ENCODE measurements at regions not wholly inside any gene's neighbourhood (a gene's known extent, or its start where the extent isn't known, plus 50 kb on each side); places are given as distances from the start of the nearest gene placed in this dataset.

DNA sequence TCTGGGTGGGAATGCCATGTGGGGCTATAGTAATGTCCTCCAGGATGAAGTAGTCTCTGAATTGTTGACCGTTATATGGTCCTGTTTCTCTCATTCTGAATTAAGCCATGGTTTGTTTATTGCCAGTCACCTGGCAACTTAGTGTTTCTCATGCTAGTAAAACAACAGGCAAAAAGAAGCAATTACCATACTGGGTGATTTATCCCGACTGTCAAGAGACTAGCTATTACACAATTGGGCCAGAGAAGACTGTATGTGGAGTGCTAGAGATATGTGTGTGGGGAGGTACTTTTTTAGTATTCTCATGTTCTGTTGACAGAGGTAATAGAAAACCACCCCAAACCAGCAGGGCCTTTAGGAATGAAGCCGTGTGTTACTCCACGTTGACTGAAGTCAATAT lies 258.2 kb downstream of the TDRD3 start:
- TF ChIP-seq CTCF (IDR thresholded peaks at IDR 0.05) (no peak), POLR2A (IDR thresholded peaks at IDR 0.05) (no peak), POLR2AphosphoS5 (IDR thresholded peaks at IDR 0.05) (no peak)
